ENCODE measurements at regions not wholly inside any gene's neighbourhood (a gene's known extent, or its start where the extent isn't known, plus 50 kb on each side); places are given as distances from the start of the nearest gene placed in this dataset.

GRCh38 chr1:229062135-229062534, 208.8 kb upstream of the RAB4A start:
- TF ChIP-seq YY1 (IDR thresholded peaks at IDR 0.05; ENCODE audit: insufficient read depth, insufficient read length) = no peak
- no peak for TF ChIP-seq ZNF274 (IDR thresholded peaks at IDR 0.05; ENCODE audit: low read depth, low read length)
- TF ChIP-seq SUZ12 (IDR thresholded peaks at IDR 0.05; ENCODE audit: extremely low read depth, insufficient read depth, insufficient read length) = no peak

All from NT2/D1 (cell line).